ENCODE measurements at regions not wholly inside any gene's neighbourhood (a gene's known extent, or its start where the extent isn't known, plus 50 kb on each side); places are given as distances from the start of the nearest gene placed in this dataset.
"Not testable (repeated sequence)": the region's sequence is repeated elsewhere in the genome, so short reads cannot be mapped to it uniquely, and the experiment has no call there.

DNA sequence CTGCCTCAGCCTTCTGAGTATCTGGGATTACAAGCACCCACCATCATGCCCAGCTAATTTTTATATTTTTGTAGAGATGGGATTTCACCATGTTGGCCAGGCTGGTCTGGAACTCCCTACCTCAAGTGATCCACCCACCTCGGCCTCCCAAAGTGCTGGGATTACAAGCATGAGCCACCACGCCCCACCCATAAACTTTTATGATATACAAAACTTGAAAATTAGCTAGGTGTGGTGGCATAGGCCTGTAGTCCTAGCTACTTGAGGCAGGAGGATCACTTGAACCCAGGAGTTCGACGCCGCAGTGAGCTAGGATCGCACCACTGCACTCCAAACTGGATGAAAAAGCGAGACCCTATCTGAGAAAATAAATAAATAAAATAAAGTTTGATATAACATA lies 149.5 kb upstream of the ATF7IP start:
- not testable (repeated sequence) for DNase-seq

DNA sequence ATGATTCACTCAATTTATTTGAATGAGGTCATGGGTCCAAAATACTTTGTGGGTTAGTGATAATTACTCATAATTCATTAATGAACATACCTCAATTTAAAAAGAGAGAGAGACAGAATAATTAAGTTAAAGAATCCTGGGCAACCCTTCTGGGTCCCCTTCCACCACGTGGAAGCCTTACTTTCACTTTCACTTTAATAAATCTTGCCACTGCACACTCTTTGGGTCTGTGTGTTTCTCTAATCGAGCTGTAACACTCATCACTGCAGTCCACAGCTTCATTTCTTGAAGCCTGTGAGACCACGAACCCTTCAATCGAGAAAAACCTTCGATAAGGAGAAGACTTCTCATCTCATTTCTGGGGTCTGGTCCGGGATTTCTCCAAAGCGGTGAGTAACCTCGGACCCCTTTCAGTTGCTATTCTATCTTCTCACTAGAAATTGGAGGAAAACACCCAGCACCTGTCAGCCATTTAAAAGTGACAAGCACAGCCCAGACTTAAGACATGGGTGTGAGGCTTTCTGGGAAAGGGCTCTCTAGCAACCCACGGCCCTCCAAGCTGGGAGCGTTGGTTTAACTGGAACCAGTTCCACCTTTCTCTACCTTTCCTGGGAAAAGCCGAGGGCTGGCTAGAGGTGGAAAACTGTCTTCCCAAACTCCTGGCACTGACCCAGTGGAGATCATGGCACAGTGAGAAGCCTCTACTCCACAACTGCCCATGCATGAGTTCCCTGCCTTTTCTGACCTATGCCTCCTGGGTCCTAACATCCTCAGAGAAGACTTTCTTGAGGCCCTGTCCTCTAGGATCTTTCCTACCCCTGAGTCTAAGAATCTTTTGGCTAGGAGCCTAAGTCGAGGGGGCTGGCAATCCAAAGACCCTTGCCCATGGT lies 148.8 kb upstream of the ATF7IP start:
- DNase-seq: no peak

DNA sequence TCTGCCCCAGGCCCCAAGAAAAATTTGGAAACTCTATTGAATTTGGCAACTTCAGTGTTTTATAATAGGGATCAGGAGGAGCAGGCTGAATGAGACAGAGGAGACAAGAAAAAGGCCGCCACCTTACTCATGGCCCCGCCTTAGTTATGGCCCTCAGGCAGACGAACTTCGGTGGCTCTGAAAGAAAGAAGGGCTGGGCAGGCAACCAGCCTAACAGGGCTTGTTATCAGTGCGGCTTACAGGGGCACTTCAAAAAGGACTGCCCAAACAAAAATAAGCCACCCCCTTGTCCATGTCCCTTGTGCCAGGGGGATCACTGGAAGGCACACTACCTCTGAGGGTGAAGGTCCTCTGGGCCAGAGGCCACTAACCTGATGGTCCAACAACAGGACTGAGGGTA lies 146.3 kb upstream of the ATF7IP start:
- no peak for DNase-seq

DNA sequence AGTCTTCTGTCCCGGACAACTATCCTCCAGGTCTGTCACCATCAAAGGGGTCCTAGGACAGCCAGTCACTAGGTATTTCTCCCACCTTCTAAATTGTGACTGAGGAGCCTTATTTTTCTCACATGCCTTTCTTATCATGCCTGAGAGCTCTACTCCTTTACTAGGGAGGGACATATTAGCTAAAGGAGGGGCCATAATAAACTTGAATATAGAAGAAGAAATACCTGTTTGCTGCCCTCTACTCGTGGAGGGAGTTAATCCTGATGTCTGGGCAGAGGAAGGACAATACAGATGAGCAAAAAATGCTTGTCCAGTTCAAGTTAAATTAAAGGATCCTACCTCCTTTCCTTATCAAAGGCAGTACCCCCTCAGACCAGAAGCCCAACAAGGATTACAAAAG lies 145.8 kb upstream of the ATF7IP start:
- not testable (repeated sequence) for DNase-seq

DNA sequence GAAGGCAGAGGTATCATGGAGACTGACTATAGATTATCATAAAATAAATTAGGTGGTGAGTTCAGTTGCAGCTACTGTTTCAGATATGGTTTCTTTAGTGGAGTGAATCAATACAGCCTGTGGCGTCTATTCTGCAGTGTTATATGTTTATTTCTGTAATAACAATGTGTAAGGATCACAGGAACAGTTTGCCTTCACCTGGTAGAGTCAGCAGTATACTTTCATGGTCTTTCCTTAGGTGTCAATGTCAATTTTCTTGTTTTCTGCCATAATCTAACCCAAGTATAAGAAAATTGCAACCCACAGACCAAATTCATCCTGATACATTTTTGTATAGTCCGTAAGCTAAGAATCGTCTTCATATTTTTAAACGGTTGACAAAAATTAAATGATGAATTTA lies 140.4 kb upstream of the ATF7IP start:
- no peak for DNase-seq

DNA sequence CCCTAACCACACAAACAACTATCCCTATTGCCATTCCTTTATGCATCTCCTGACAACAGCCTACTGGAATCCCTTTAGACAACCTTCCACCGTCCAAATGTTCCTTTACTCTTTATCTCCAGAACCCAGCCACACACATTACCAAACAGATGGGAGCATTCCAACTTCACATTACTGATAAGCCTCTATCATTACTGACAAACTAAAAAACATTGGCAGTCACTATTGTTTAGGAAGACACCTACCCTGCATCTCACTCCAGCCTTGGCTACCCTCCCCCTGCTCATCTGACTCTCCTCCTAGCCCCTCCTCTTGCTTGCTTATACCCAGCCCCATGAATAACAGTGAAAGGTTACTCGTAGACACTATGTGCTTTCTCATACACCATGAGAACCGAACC lies 130.3 kb upstream of the ATF7IP start:
- not testable (repeated sequence) for DNase-seq

DNA sequence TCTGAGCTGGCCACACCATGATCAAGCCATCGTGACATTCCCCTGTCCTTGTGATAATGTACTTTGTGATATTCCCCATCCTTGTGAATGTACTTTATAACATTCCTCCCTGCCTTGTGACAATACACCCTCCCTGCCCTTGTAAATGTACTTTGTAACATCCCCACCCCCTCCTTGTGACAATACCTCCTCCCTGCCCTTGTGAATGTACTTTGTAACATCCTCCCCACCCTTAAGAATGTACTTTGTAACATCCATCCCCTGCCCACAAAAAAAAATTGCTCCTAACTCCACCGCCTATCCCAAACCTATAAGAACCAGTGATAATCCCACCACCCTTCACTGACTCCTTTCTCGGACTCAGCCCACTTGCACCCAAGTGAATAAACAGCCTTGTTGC lies 128.8 kb upstream of the ATF7IP start:
- not testable (repeated sequence) for DNase-seq

DNA sequence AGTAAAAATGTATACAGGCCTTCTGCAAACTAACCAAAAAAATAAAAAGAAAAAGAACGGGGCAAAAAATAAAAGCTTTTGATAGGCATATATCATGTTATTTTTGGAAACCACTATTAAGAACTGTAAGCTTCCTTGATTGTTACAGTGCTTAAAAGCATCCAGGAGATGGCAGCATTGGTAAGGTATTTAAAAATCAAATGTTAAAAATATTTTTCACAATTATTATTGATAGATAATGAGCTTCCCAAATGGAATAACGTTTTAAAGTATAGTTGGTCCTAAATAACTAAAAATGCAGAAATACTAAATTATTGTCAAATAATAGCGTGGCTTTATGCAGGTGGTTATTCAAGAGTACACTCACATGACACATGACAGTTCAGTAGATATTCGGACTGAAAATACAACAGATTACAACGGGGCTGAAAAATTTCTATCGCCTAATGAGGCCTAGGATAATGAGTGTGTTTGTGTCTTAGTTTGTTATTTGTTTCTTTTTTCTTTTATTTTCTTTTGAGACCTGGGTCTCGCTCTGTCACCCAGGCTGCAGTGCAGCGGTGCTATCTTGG lies 127.2 kb upstream of the ATF7IP start:
- no peak for DNase-seq

DNA sequence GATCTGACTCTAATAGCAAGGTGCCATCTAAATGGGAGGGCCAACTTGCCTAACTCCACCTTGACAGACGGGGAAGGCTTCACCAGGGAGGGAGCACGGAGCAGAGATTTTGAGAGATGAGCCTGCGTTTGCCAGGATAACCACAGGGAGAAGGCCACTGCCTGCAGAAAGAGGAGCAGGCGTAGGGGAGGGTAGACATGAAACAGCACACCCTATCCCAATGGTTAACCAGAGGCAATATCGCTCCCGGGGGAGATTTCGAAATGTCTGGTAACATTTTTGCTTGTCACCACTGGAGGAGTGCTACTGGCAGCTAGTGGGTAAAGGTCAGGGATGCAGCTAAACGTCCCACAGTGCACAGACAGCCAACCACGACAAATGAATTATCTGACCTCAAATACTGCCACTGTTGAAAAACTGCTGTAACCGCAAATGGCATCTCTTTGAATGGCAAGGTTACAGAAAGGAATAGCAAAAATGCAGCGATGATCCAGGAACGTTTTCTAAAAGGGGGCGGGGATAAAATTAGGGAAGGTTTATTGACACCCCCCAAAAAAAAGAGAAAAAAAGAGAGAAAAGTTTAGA lies 126.0 kb upstream of the ATF7IP start:
- peak; percentile 43 for DNase-seq

DNA sequence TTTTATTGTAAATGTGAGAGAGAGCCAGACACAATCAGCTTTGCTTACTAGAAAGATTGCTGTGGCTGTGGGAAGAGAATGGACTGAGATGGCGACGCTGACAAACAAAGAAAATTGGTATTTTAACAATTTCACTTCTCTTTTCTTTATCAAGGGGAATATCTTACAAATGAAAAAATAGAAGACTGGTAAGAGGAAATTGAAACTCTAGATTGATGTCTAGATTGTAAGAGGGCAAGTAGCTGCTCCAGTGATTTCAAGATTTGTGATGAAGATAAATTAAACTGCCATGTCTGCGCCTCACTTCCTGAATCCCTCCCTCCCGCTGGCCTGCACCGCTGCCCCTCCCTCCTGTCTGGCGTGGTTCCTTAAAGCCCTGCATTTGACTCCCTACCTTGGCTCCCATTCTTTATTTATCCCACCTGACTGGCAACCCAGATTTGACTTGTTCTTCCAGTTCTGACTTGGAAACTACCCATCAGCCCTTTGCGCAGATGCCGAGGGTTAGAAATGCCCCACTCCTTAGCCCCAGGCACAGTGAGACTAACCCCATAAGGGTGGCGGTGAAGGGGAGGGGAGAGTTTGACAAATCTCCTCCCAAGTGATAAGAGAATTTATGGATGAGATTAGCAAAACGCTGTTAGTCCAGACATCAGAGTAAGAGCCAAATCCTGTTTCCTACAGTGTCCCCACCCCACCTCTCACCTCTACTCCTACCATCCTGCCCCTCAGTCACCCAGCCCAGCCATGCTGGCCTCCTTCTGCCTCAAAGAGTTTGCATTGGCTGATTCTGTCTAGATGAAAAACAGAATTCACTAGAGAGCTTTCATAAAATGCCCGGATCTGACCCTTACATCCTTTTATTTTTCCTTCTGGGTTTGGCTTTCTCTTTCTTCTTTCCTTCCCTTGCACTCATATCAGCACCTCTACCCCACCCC lies 125.3 kb upstream of the ATF7IP start:
- DNase-seq: no peak

DNA sequence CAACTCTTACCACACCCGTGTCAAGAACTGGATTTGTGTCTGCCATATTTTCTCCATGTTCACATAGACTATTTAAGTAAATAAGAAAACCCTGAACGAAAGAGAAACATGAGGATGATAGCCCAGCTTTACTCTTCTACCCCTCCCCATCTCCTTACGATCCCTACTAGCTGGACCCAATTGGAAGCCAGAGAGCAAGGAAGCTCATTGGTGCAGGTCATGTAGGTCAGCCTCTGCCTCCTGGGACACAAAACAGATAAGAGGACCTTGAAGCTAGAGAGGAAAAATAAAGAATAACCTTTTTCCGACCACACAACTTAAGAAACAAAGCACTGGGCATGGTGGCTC lies 124.6 kb upstream of the ATF7IP start:
- DNase-seq: no peak

DNA sequence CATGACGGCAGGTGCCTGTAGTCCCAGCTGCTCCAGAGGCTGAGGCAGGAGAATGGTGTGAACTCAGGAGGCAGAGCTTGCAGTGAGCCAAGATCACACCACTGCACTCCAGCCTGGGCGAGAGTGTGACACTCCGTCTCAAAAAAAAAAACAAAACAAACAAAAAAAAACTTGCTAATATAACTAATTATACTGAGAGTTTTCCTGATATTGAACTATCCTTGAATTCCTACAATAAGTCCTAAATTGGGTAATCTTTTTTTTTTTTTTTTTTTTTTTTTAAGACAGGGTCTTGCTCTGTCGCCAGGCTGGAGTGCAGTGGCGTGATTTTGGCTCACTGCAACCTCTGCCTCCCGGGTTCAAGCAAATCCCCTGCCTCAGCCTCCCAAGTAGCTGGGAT lies 122.7 kb upstream of the ATF7IP start:
- DNase-seq: not testable (repeated sequence)

DNA sequence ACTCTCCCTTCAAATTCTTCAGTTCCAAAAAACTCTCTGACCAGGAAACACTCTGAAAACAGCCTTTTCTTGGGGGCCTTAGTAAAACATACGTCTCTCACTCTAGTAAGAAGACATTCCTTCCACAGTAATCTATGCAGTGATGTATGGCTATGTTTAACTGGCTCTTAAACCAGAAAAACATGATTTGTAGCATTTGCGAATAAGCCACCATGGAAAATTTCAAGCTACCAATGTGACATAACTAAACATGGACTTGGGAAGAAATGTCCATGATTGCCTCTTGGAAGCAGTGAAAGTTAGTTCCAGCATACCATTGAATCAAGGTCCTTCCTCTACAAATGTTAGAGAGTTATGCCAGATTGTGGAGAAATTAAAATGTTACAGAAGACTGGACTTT lies 121.5 kb upstream of the ATF7IP start:
- DNase-seq: no peak

DNA sequence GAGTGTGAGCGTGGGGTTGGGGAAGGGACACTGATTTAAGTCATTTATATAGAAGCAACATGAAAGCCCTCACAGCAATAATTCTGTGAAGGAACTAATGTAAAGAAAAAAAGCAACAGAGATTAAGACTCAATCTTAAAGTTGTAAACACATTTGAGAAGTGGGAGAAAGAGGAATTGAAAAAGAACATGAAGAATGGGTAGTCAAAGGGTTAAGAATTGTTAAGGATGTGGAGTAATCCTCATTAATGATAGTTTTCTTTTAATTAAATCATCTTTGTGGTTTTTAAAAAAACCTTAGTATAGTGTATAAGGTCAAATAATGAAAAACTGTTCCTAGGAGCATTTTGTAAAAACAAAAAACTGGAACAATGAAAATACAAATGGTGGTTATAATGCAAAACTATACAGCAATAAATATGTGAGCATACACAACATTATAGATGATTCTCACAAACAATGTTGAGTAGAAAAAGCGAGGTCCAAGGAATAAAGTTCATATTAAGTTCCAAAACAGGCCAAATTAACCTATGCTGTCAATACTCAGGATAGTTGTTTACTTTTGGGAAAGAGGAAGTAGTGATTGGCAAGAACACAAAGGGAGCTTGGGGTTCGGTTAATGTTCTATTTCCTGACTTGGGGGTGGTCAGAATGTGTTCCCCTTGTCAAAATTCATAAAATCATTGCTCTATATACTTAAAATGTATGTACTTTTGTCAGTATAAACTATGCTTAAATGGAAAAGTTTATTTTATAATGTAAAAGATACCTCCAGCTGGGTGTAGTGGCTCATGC lies 120.4 kb upstream of the ATF7IP start:
- no peak for DNase-seq

DNA sequence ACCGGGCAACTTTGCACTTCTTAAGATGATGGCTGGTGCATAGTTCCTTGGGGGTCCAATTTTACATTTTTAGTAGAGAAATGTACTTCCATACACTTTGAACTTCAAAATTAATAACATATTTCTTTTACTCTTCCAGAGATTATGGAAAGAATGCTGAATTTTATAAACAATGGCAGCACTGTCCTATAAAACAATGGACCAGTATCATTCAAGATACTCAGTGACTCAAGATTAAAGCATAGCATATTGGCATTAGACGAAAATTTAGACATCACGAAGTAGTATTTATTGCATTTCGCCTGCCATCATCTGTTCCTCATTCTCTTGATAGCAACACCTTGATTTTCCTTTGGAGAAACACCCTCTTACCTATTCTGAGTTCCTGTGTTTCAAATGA lies 118.3 kb upstream of the ATF7IP start:
- no peak for DNase-seq

DNA sequence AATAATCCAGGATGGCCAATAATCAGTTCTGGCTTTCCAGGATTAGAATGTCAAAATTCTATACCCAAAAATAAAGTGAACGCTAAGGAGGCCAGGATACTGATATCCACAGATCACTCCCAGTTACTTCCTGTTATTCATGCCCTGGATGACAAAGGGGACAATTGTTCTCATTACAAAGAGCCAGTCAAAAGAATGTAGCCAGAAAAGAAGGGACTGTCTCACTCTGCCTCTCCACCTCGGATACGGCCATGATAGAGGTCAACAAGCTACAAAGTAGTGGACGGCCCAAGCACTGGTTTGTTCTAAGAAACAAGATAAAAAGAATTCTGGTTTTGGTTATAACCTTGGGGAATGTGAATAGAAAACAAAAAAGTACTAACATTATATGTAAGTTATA lies 116.1 kb upstream of the ATF7IP start:
- no peak for DNase-seq

DNA sequence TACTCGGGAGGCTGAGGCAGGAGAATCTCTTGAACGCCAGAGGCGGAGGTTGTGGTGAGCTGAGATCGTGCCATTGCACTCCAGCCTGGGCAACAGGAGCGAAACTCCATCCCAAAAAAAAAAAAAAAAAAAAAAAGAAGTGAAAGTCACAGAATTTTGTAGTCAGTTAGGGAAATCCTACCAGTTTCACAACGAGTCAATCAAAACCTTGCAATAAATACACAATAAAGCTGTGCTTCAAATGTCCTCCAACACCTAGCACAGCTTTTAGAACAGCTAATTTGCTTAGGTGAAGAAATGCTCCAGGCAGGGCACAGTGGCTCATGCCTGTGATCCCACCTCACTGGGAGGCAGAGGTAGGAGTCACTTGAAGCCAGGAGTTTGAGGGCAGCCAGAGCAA lies 112.8 kb upstream of the ATF7IP start:
- DNase-seq: no peak

DNA sequence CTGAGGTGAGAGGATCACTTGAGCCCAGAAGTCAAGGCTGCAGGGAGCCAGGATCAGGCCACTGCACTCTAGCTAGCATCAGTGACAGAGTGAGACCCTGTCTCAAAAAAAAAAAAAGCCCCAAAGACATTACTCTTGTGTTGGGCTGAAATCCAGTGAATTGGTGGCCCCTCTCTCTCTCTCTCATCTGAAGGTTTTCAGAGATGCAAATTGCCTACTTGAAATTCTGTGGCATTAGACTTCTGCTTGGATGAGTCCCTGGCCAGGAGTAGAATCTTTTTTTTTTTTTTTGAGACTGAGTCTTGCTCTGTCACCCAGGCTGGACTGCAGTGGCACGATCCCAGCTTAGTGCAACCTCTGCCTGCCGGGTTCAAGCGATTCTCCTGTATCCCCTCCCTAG lies 112.0 kb upstream of the ATF7IP start:
- DNase-seq: no peak

DNA sequence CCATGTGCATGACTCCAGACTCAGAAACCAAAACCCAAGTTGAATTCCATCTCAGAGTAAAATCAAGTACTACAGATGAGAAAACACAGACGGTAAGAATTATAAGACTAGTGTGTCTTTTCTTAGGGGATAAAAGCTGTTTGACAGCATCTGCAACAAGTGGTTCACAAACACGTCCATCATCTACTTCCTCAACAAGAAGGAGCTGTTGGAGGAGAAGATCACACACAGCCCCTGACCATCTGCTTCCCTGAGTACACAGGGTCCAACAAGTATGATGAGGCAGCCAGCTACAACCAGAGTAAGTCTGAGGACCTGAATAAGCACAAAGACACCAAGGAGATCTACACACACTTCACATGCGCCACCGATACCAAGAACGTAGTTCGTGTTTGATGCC lies 110.7 kb upstream of the ATF7IP start:
- no peak for DNase-seq

DNA sequence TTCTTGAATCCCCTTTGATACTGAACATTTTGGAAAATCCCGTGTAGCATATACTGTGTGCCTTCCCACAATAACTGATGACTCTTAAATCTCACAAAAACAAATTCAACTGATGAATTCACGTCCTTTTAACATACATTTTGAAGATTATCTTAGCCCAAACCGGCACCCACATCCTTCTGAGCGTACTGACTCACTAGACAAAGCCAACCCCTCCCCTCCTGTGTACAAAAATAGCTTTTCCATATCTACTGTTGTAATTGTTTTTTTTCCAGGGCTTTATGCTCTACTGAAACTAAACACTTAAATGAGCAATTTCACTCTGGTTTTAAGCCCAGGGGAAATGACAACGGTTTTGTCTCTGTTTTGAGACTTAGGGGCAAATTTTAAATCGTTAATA lies 109.4 kb upstream of the ATF7IP start:
- peak; percentile 35 for DNase-seq

DNA sequence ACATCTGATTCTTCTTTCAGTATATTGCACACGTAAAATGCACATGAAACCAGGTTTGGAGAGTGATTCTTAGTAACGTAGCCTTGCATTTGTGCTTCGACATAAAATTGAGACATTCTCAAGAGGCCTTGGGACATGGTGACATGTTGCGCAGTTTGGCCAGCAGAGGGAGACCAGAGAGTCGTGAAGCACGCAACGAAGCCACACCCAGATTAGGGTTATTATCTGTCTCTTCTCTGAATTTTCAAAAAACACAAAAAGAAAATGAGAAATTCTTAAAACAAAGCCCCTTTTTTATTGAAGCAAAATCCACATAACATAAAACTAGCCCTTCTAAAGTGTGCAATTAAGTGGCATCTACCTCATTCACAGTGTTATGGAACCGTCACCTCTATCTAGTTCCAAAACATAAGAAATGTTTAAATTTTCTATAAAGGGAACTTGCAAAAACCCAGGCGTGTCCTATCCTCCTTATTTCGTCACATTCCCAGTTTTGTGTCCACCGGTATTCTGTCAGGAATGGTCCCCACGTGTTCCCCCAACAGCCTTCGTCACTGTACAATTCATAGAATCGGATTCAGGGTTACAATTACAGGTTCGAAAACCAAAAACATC lies 108.8 kb upstream of the ATF7IP start:
- DNase-seq: peak; percentile 82

DNA sequence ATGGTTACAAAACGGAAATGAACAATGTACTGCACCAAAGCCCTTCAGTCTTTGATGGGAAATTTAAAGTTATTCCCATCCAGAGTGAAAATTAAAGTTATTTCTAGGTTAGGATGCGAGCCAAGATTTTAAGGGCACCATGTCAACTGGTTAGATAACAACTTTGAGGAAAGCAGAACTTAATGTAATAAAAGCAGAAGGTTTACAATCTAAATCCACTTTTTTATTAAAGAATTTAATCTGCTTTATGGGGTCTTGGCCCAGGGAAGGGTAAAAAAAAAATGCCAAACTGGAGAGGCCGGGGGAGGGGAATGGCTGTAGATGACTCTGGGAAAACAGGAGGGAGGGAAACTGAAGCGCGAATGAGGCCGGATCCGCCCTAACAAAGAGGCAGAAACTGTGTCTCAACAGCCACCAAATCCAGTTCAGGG lies 108.2 kb upstream of the ATF7IP start:
- DNase-seq: no peak

Data from stimulated activated CD4-positive, alpha-beta T cell treated with anti-CD3 and anti-CD28 coated beads, Interleukin-1b, Interleukin-23, amount 100 ng/mL, for 48 hours (primary cell).